Stimulated activated CD4-positive, alpha-beta T cell treated with anti-CD3 and anti-CD28 coated beads, Interleukin-4, amount 100 ng/mL, for 24 hours (primary cell): ENCODE measurements at regions not wholly inside any gene's neighbourhood (a gene's known extent, or its start where the extent isn't known, plus 50 kb on each side); places are given as distances from the start of the nearest gene placed in this dataset.
"Not testable (repeated sequence)": the region's sequence is repeated elsewhere in the genome, so short reads cannot be mapped to it uniquely, and the experiment has no call there.

Experiments
- DNase-seq: peaks from one replicate; pipeline ENCODE4 v3.0.0-alpha.2; 2020

GRCh38 chr7:68688416-68689086 is 909.7 kb upstream of the AUTS2 start:
- no peak for DNase-seq

GRCh38 chr7:68689087-68689433 is 909.2 kb upstream of the AUTS2 start:
- DNase-seq = no peak

GRCh38 chr7:68691261-68692216 is 906.7 kb upstream of the AUTS2 start:
- no peak for DNase-seq

- DNase-seq = no peak
These were observed 905.8 kb upstream of the AUTS2 start for GRCh38 chr7:68692511-68692910.

GRCh38 chr7:68694656-68695055 is 903.6 kb upstream of the AUTS2 start:
- no peak for DNase-seq

- DNase-seq = no peak
These were observed 900.4 kb upstream of the AUTS2 start for GRCh38 chr7:68697796-68698280.

GRCh38 chr7:68699090-68699711 is 899.1 kb upstream of the AUTS2 start:
- DNase-seq = no peak

GRCh38 chr7:68700414-68700813 is 897.9 kb upstream of the AUTS2 start:
- DNase-seq = no peak

GRCh38 chr7:68706291-68706690 is 892.0 kb upstream of the AUTS2 start:
- DNase-seq = no peak

- DNase-seq = no peak
These were observed 891.1 kb upstream of the AUTS2 start for GRCh38 chr7:68707159-68707558.

GRCh38 chr7:68707958-68708357 is 890.3 kb upstream of the AUTS2 start:
- no peak for DNase-seq

GRCh38 chr7:68712956-68713495 is 885.2 kb upstream of the AUTS2 start:
- DNase-seq = no peak

GRCh38 chr7:68714135-68714534 is 884.1 kb upstream of the AUTS2 start:
- not testable (repeated sequence) for DNase-seq

- DNase-seq = no peak
These were observed 882.4 kb upstream of the AUTS2 start for GRCh38 chr7:68715907-68716306.

GRCh38 chr7:68717176-68717575 is 881.1 kb upstream of the AUTS2 start:
- no peak for DNase-seq

GRCh38 chr7:68718097-68718551 is 880.2 kb upstream of the AUTS2 start:
- DNase-seq = no peak

- DNase-seq = no peak
These were observed 877.6 kb upstream of the AUTS2 start for GRCh38 chr7:68720697-68721096.

GRCh38 chr7:68722044-68722443 is 876.2 kb upstream of the AUTS2 start:
- no peak for DNase-seq

- no peak for DNase-seq
These were observed 873.3 kb upstream of the AUTS2 start for GRCh38 chr7:68724965-68725364.

GRCh38 chr7:68725843-68726785 is 872.2 kb upstream of the AUTS2 start:
- no peak for DNase-seq

- DNase-seq = not testable (repeated sequence)
These were observed 869.6 kb upstream of the AUTS2 start for GRCh38 chr7:68728720-68729119.

- DNase-seq = no peak
These were observed 868.9 kb upstream of the AUTS2 start for GRCh38 chr7:68729371-68729770.
